H1 (cell line): ENCODE measurements at regions not wholly inside any gene's neighbourhood (a gene's known extent, or its start where the extent isn't known, plus 50 kb on each side); places are given as distances from the start of the nearest gene placed in this dataset.

ENCODE experiments used
- CTCF ChIA-PET: fragments of 300-600 bp; sonication (Branson Sonifier 250); formaldehyde crosslinking; loops from one replicate; lab custom pipeline; 2021; ENCODE audit not compliant: partially characterized antibody; lab: Charles Lee
- POLR2A ChIA-PET: fragments of 300-600 bp; sonication (Branson Sonifier 250); formaldehyde crosslinking; loops from one replicate; lab custom pipeline; 2021; ENCODE audit warnings: inconsistent platforms; ENCODE audit not compliant: partially characterized antibody; lab: Charles Lee
- DNase-seq, 2 experiments: peaks; one replicate each; pipeline versions ENCODE4 v3.0.0 to v3.0.0-alpha.2; 2010 to 2022; ENCODE audit warnings: low spot score in 2 of 2, low read depth in 1 of 2, mixed read lengths in 1 of 2
- FAIRE-seq: peaks from 2 replicates; lab custom pipeline; 2011; peaks lifted over from hg19 to GRCh38; lab: Jason Lieb, UNC
- H2AFZ ChIP-seq: 2 replicates; pipeline ENCODE4 v1.8.1; 2012; ENCODE audit warnings: low read length, inconsistent platforms
- H2AK5ac ChIP-seq: 2 replicates; pipeline ENCODE4 v1.6.1; 2013; ENCODE audit warnings: low read depth, low read length
- H2BK120ac ChIP-seq: replicated peaks from 2 replicates; pipeline ENCODE3; 2013; ENCODE audit warnings: low read depth, low read length, inconsistent platforms
- H2BK12ac ChIP-seq: 2 replicates; pipeline ENCODE4 v1.6.1; 2013; ENCODE audit warnings: low read depth, low read length
- H2BK15ac ChIP-seq: 2 replicates; pipeline ENCODE4 v1.6.1; 2013; ENCODE audit warnings: low read length
- H2BK20ac ChIP-seq: 2 replicates; pipeline ENCODE4 v1.6.1; 2013; ENCODE audit warnings: low read length
- H2BK5ac ChIP-seq: 2 replicates; pipeline ENCODE4 v1.6.1; 2013; ENCODE audit warnings: low read depth, low read length
- H3K14ac ChIP-seq: 2 replicates; pipeline ENCODE4 v1.6.1; 2013; ENCODE audit warnings: inconsistent platforms; ENCODE audit not compliant: insufficient read length
- H3K18ac ChIP-seq: 2 replicates; pipeline ENCODE4 v1.6.1; 2013; ENCODE audit warnings: low read length; ENCODE audit errors: extremely low read depth
- H3K23ac ChIP-seq: 2 replicates; pipeline ENCODE4 v1.6.1; 2013; ENCODE audit warnings: inconsistent platforms; ENCODE audit not compliant: insufficient read length
- H3K23me2 ChIP-seq: 2 replicates; pipeline ENCODE4 v1.6.1; 2013; ENCODE audit warnings: low read depth, low read length
- H3K27ac ChIP-seq: 2 replicates; pipeline ENCODE4 v1.6.1; 2011; ENCODE audit warnings: low read depth, low read length, inconsistent platforms
- H3K27me3 ChIP-seq, 4 experiments: replicated peaks in 1 of 4; 1 replicate in 1 of 4; 2 replicates in 3 of 4; pipeline versions ENCODE4 v1.6.1 to v1.8.1; 2011 to 2013; ENCODE audit warnings: low read length in 3 of 4, mild to moderate bottlenecking in 3 of 4, inconsistent platforms in 2 of 4, mixed read lengths in 2 of 4, moderate library complexity in 1 of 4; ENCODE audit not compliant: control insufficient read depth in 3 of 4, insufficient read depth in 3 of 4; ENCODE audit errors: extremely low read depth in 1 of 4
- H3K36me3 ChIP-seq, 4 experiments: 2 replicates each; pipeline versions ENCODE4 v1.6.1 to v1.8.1; 2011 to 2013; ENCODE audit warnings: mild to moderate bottlenecking in 4 of 4, low read length in 3 of 4, moderate library complexity in 2 of 4, control low read depth in 1 of 4, inconsistent platforms in 1 of 4; ENCODE audit not compliant: insufficient read depth in 4 of 4, control insufficient read depth in 2 of 4
- H3K4ac ChIP-seq: replicated peaks from 2 replicates; pipeline ENCODE3; 2013; ENCODE audit warnings: low read length, low read depth, mixed read lengths, inconsistent platforms; ENCODE audit not compliant: insufficient read length
- H3K4me1 ChIP-seq, 4 experiments: replicated peaks in 1 of 4; 1 replicate in 1 of 4; 2 replicates in 3 of 4; pipeline versions ENCODE4 v1.6.1 to v1.8.1; 2011 to 2013; ENCODE audit warnings: low read length in 3 of 4, inconsistent platforms in 2 of 4, mixed read lengths in 1 of 4; ENCODE audit not compliant: insufficient read depth in 4 of 4, control insufficient read depth in 3 of 4
- H3K4me2 ChIP-seq, 2 experiments: 2 replicates each; pipeline versions ENCODE4 v1.6.1 to v1.8.1; 2011 to 2013; ENCODE audit warnings: low read depth in 2 of 2, low read length in 2 of 2, control low read depth in 1 of 2, inconsistent platforms in 1 of 2, mild to moderate bottlenecking in 1 of 2; ENCODE audit not compliant: insufficient read depth in 1 of 2
- H3K4me3 ChIP-seq, 4 experiments: fragments of 200-600, 300-600 bp in 1 of 4; sonication (generic), shearing (Covaris generic), sonication (Bioruptor Twin) in 1 of 4; 2 replicates each; pipeline versions ENCODE4 v1.5.1 to v1.8.1; 2011 to 2016; ENCODE audit warnings: low read length in 4 of 4, low read depth in 3 of 4, control low read depth in 2 of 4, inconsistent platforms in 2 of 4, mild to moderate bottlenecking in 2 of 4, mixed read lengths in 1 of 4, moderate library complexity in 1 of 4; ENCODE audit not compliant: insufficient read depth in 2 of 4; ENCODE audit errors: extremely low read depth in 1 of 4
- H3K56ac ChIP-seq: replicated peaks from 2 replicates; pipeline ENCODE3; 2013; ENCODE audit warnings: low read depth, mild to moderate bottlenecking, mixed read lengths, low read length, inconsistent platforms; ENCODE audit not compliant: insufficient read length
- H3K79me1 ChIP-seq: 2 replicates; pipeline ENCODE4 v1.6.1; 2013; ENCODE audit warnings: low read depth, low read length, control low read depth
- H3K79me2 ChIP-seq, 2 experiments: 2 replicates each; pipeline versions ENCODE4 v1.6.1 to v1.8.1; 2012 to 2013; ENCODE audit warnings: low read length in 2 of 2, mild to moderate bottlenecking in 2 of 2, inconsistent platforms in 1 of 2; ENCODE audit not compliant: insufficient read depth in 2 of 2, control insufficient read depth in 1 of 2
- H3K9ac ChIP-seq, 4 experiments: replicated peaks in 1 of 4; 1 replicate in 1 of 4; 2 replicates in 3 of 4; pipeline versions ENCODE4 v1.6.1 to v1.8.1; 2011 to 2013; ENCODE audit warnings: low read depth in 3 of 4, low read length in 3 of 4, control low read depth in 2 of 4, mild to moderate bottlenecking in 2 of 4, moderate library complexity in 2 of 4, inconsistent platforms in 1 of 4; ENCODE audit errors: extremely low read depth in 1 of 4
- H3K9me3 ChIP-seq, 2 experiments: 2 replicates each; pipeline versions ENCODE4 v1.6.1 to v1.8.1; 2012 to 2013; ENCODE audit warnings: mild to moderate bottlenecking in 2 of 2, moderate library complexity in 2 of 2, control low read depth in 1 of 2, inconsistent platforms in 1 of 2, low read depth in 1 of 2, low read length in 1 of 2, mixed read lengths in 1 of 2; ENCODE audit not compliant: insufficient read depth in 2 of 2
- H4K20me1 ChIP-seq, 2 experiments: replicated peaks in 1 of 2; 2 replicates each; pipeline versions ENCODE3 to v1.8.1; 2011 to 2013; ENCODE audit warnings: inconsistent platforms in 2 of 2, low read length in 2 of 2, mild to moderate bottlenecking in 1 of 2; ENCODE audit not compliant: insufficient read depth in 2 of 2, control insufficient read depth in 1 of 2
- H4K5ac ChIP-seq: 2 replicates; pipeline ENCODE4 v1.6.1; 2013; ENCODE audit warnings: low read length, low read depth, mixed read lengths, inconsistent platforms; ENCODE audit not compliant: insufficient read length
- H4K8ac ChIP-seq: 2 replicates; pipeline ENCODE4 v1.8.0; 2013; ENCODE audit warnings: mild to moderate bottlenecking, moderate library complexity, low read length, inconsistent platforms; ENCODE audit not compliant: insufficient read depth; ENCODE audit errors: extremely low read depth
- H4K91ac ChIP-seq: replicated peaks from 2 replicates; pipeline ENCODE3; 2013; ENCODE audit warnings: low read length, mixed read lengths, inconsistent platforms; ENCODE audit not compliant: insufficient read length
- BACH1 ChIP-seq: IDR thresholded peaks from 2 replicates; pipeline ENCODE4 v1.6.1; 2012; ENCODE audit warnings: low read length, improper control_type of control experiment
- CEBPB ChIP-seq: IDR thresholded peaks from 2 replicates; pipeline ENCODE4 v1.6.1; 2012; ENCODE audit warnings: low read depth, low read length
- FOSL1 ChIP-seq: IDR thresholded peaks from 2 replicates; pipeline ENCODE4 v1.6.1; 2011; ENCODE audit warnings: mild to moderate bottlenecking, low read depth, low read length, moderate library complexity; ENCODE audit not compliant: insufficient read depth
- GABPA ChIP-seq: IDR thresholded peaks from 2 replicates; pipeline ENCODE4 v1.6.1; 2011; ENCODE audit warnings: mild to moderate bottlenecking, low read length, moderate library complexity, borderline replicate concordance; ENCODE audit not compliant: insufficient read depth
- HDAC2 ChIP-seq, 2 experiments: fragments of 300-600 bp in 1 of 2; sonication (generic) in 1 of 2; IDR thresholded peaks; 2 replicates each; pipeline ENCODE4 v1.6.1; 2011 to 2012; ENCODE audit warnings: low read depth in 2 of 2, low read length in 2 of 2, mild to moderate bottlenecking in 2 of 2, moderate library complexity in 2 of 2, borderline replicate concordance in 1 of 2, inconsistent platforms in 1 of 2
- HDAC6 ChIP-seq: IDR thresholded peaks from one replicate; pipeline ENCODE4 v1.7.1; 2012; ENCODE audit warnings: low read depth, mild to moderate bottlenecking, inconsistent platforms, low read length, moderate library complexity
- JUN ChIP-seq: IDR thresholded peaks from 2 replicates; pipeline ENCODE4 v1.6.1; 2011; ENCODE audit warnings: low read depth, mild to moderate bottlenecking, improper control_type of control experiment, low read length
- KDM1A ChIP-seq: fragments of 200-600, 300-600 bp; sonication (generic); IDR thresholded peaks from 2 replicates; pipeline ENCODE4 v1.7.1; 2016; ENCODE audit warnings: mild to moderate bottlenecking, low read length, borderline replicate concordance
- PHF8 ChIP-seq: fragments of 200-600 bp; sonication (generic); conservative IDR thresholded peaks from 2 replicates; pipeline ENCODE4 v1.7.1; 2012; ENCODE audit warnings: low read depth, mild to moderate bottlenecking, inconsistent platforms, low read length, moderate library complexity
- POU5F1 ChIP-seq: IDR thresholded peaks from 2 replicates; pipeline ENCODE4 v1.6.1; 2011; ENCODE audit warnings: low read depth, mild to moderate bottlenecking, low read length, moderate library complexity
- SIRT6 ChIP-seq: IDR thresholded peaks from one replicate; pipeline ENCODE4 v1.7.1; 2012; ENCODE audit warnings: low read length, inconsistent platforms
- SIX5 ChIP-seq: IDR thresholded peaks from 2 replicates; pipeline ENCODE4 v1.6.1; 2011; ENCODE audit warnings: mild to moderate bottlenecking, low read depth, low read length
- SP4 ChIP-seq: IDR thresholded peaks from 2 replicates; pipeline ENCODE4 v1.6.1; 2012; ENCODE audit warnings: low read length, inconsistent platforms
- TCF12 ChIP-seq: IDR thresholded peaks from 2 replicates; pipeline ENCODE4 v1.6.1; 2011; ENCODE audit warnings: low read depth, mild to moderate bottlenecking, low read length
- YY1 ChIP-seq: IDR thresholded peaks from 2 replicates; pipeline ENCODE4 v1.6.1; 2011; ENCODE audit warnings: low read depth, mild to moderate bottlenecking, low read length
- WGBS, 2 experiments: shearing (Covaris generic) in 1 of 2; methylation state at CpG; one replicate each; pipeline versions ENCODE4 v1.1.6 to v1.1.7; 2013 to 2015; ENCODE audit warnings: low lambda C conversion rate in 2 of 2, mixed read lengths in 2 of 2, inconsistent platforms in 1 of 2, low coverage in 1 of 2, missing lambda C conversion rate in 1 of 2; ENCODE audit not compliant: insufficient replicate concordance in 2 of 2, insufficient coverage in 1 of 2, insufficient read length in 1 of 2; ENCODE audit errors: extremely low coverage in 1 of 2, missing lambda C conversion rate in 1 of 2; 5-methylcytosine and 5-hydroxymethylcytosine counted together

- H4K91ac ChIP-seq = no peak overlapping the region
These were observed 100.4 kb upstream of the NECTIN1 start for GRCh38 chr11:119829402-119829801.

More at GRCh38 chr11:119829402-119829801, 100.4 kb upstream of the NECTIN1 start:
- FAIRE-seq = no peak
- CTCF ChIA-PET = no interaction called here
- Histone ChIP-seq H3K56ac (no peak overlapping the region), H2BK5ac (no peak overlapping the region), H3K4ac (no peak overlapping the region), H2BK15ac (no peak overlapping the region), H3K4me2 (no peak overlapping the region), H3K9me3 (peaks cover 0 to 5% of the 10 kb centered on the region in 2 experiments; a peak in 1 of 4 replicates), H3K14ac (no peak overlapping the region), H3K4me3 (no peak overlapping the region), H4K8ac (no peak overlapping the region)
- no peak for TF ChIP-seq CEBPB
- TF ChIP-seq HDAC2 (IDR thresholded peaks at IDR 0.05; ENCODE audit: borderline replicate concordance in 1 of 2, low read depth in 2 of 2, low read length in 2 of 2) = no peak
- TF ChIP-seq SIX5 = no peak
- no peak for TF ChIP-seq HDAC6
- no peak for TF ChIP-seq POU5F1
- TF ChIP-seq SP4 = no peak
- TF ChIP-seq SIRT6 = no peak
- no peak for TF ChIP-seq KDM1A
- TF ChIP-seq PHF8 = no peak
- no peak for TF ChIP-seq FOSL1
- no peak for TF ChIP-seq YY1
- no peak for TF ChIP-seq BACH1
- TF ChIP-seq GABPA = no peak
- no peak for TF ChIP-seq TCF12
- TF ChIP-seq JUN = no peak
- TF ChIP-seq, all 59 proteins: peak for 0
- no peaks in the 10 kb centered on the region for H3K36me3 ChIP-seq
- no peak overlapping the region for H3K9ac ChIP-seq
- H4K5ac ChIP-seq = no peak overlapping the region
- 88% methylated on average over 3 of the region's 3 CpGs; no CpG with 5 or more reads in 1 of the 2 experiments for WGBS, 2 experiments
- peaks cover 0 to 10% (median 6%) of the 10 kb centered on the region in 4 experiments; a peak in 5 of 7 replicates for H3K4me1 ChIP-seq
- no peaks in the 10 kb centered on the region for H3K23me2 ChIP-seq
- H3K18ac ChIP-seq = no peak overlapping the region
- no peaks in the 10 kb centered on the region for H3K79me1 ChIP-seq
- H2BK12ac ChIP-seq = no peak overlapping the region
- no peak overlapping the region for H3K27ac ChIP-seq
- no peak overlapping the region for H2AFZ ChIP-seq
- no peaks in the 10 kb centered on the region; a peak in 2 of 7 replicates for H3K27me3 ChIP-seq
- H2BK20ac ChIP-seq = no peak overlapping the region
- H2BK120ac ChIP-seq = no peak overlapping the region
- DNase-seq = no peak
- H3K23ac ChIP-seq = no peak overlapping the region
- no peaks in the 10 kb centered on the region for H3K79me2 ChIP-seq
- POLR2A ChIA-PET = interaction anchor here (1.0 kb wide), 1 partner anchor 19 kb away, joined by 3 read pairs; no protein-coding TSS in a partner anchor
- no peak overlapping the region for H2AK5ac ChIP-seq
- no peaks in the 10 kb centered on the region for H4K20me1 ChIP-seq
